D721Med (cell line): ENCODE measurements at regions not wholly inside any gene's neighbourhood (a gene's known extent, or its start where the extent isn't known, plus 50 kb on each side); places are given as distances from the start of the nearest gene placed in this dataset.

Experiments used
- DNase-seq: peaks from one replicate; pipeline ENCODE4 v3.0.0; 2011; ENCODE audit warnings: low spot score; ENCODE audit not compliant: insufficient read length
- FAIRE-seq: peaks from 2 replicates; lab custom pipeline; 2011; peaks lifted over from hg19 to GRCh38; lab: Jason Lieb, UNC
- TF ChIP-seq, protein P1 (sequence below): IDR thresholded peaks from 2 replicates; pipeline ENCODE4 v1.5.1; 2012; ENCODE audit warnings: mild to moderate bottlenecking, control low read depth; ENCODE audit not compliant: insufficient read depth; ENCODE audit errors: missing control alignments

DNA sequence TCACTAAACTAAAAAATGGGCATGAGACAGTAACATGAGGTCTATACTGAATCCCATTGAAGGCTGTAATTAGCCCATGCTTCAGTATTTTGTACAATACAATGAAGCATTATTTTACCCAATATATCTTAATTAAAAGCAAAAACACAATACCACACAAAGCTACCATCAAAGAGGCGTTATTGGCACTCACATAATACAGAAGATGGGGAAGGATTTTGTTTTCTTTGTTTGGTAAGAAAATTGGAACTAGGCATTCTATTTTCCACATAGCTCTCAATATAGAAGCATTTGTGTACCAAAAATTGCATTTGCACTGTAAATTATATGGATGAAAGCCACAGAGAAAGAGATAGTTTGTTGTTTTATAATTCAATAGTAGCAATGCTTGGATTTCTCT lies 761.0 kb downstream of the EFNA5 start:
- DNase-seq (no peak), FAIRE-seq (no peak)
- TF ChIP-seq, protein P1, sequence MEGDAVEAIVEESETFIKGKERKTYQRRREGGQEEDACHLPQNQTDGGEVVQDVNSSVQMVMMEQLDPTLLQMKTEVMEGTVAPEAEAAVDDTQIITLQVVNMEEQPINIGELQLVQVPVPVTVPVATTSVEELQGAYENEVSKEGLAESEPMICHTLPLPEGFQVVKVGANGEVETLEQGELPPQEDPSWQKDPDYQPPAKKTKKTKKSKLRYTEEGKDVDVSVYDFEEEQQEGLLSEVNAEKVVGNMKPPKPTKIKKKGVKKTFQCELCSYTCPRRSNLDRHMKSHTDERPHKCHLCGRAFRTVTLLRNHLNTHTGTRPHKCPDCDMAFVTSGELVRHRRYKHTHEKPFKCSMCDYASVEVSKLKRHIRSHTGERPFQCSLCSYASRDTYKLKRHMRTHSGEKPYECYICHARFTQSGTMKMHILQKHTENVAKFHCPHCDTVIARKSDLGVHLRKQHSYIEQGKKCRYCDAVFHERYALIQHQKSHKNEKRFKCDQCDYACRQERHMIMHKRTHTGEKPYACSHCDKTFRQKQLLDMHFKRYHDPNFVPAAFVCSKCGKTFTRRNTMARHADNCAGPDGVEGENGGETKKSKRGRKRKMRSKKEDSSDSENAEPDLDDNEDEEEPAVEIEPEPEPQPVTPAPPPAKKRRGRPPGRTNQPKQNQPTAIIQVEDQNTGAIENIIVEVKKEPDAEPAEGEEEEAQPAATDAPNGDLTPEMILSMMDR: no peak

DNA sequence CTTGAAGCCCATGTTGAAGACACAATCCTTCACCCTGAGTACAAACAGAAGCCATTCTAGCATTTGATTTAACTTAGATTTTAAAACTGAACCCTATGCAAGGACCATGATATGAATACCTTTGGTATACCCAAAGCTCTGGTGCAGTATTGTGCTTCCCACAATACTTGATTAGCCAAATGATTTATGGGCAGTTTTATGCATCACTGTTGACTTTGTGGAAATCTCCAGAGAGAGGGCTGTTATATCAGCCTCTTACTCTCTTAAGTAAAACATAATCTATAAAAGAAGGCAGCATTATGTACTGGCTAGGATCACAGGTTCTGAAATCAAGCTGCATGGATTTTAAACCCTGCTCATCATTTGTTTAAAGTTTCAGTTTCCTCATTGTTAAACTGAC lies 762.8 kb downstream of the EFNA5 start:
- DNase-seq (no peak), FAIRE-seq (no peak)
- TF ChIP-seq, protein P1: no peak

DNA sequence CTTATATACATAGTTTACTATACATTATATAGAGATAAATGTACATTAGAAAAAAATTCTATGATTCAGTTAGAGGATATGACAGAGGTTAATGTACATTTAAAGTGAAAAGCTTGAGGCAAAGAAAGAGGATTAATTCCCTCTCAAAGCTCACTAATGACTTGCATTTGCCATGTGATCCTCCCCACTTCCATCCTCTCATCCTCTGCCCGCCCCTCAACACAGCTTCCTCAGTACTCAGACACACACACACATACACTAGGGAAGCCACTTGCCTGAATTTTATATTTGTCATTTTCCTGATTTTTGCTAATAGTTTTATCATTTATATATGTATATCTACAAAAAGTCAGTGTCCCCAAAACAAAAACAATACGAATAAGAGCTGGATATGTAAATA lies 764.5 kb downstream of the EFNA5 start:
- no peak for FAIRE-seq
- no peak for DNase-seq
- TF ChIP-seq, protein P1: no peak

- FAIRE-seq: no peak
- DNase-seq: no peak
- TF ChIP-seq, protein P1: no peak
Measured at GRCh38 chr5:106894964-106895363, 775.8 kb downstream of the EFNA5 start.

DNA sequence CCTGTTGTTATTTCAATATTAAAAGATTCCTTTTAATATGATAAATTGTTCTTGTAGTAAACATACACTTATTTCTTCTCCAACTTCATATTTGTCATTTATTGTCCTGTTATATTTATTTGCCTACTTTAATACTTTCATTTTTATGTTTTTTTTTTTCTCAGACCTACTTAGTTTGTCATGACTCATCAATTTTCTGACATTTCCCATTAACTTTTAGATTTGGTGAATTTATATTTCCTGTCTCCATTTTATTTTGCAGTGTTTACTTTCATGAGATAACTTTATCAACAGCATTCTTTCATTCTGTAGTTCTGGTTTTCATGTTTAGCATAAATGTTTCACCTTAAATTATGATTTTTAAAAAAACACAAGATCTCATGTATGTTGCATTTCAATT lies 788.7 kb downstream of the EFNA5 start:
- no peak for DNase-seq
- TF ChIP-seq, protein P1: no peak
- FAIRE-seq: no peak

- no peak for FAIRE-seq
Measured at GRCh38 chr5:106880656-106881055, 790.1 kb downstream of the EFNA5 start.

DNA sequence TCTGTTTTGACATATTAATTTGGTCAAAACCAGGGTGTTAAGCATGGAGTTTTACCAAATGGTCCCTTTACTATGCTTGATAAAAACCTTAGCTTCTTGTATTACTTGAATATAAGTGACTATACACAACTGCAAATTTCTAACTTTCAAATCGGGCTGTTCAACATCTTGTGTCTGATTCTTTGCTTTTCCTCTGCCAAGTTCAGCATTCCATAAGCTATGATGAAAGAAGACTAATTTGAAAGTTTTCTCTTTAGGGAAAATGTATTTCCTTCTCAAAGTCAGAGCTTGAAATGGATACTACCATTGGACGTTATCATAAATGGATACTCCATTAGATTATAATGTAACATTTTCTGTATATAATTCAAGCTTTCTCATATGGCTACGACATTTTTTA lies 792.9 kb downstream of the EFNA5 start:
- no peak for FAIRE-seq
- no peak for DNase-seq
- TF ChIP-seq, protein P1: no peak

More at GRCh38 chr5:106880656-106881055, 790.1 kb downstream of the EFNA5 start:
- TF ChIP-seq, protein P1: no peak
- DNase-seq: no peak
